Activated T-helper 9 cell treated with anti-CD3 and anti-CD28 coated beads, Interleukin-2, amount 50 U/mL, for 16 hours (primary cell): ENCODE measurements at regions not wholly inside any gene's neighbourhood (a gene's known extent, or its start where the extent isn't known, plus 50 kb on each side); places are given as distances from the start of the nearest gene placed in this dataset.

ENCODE experiments used
- DNase-seq: peaks from one replicate; pipeline ENCODE4 v3.0.0-alpha.2; 2020; ENCODE audit warnings: low read depth

DNA sequence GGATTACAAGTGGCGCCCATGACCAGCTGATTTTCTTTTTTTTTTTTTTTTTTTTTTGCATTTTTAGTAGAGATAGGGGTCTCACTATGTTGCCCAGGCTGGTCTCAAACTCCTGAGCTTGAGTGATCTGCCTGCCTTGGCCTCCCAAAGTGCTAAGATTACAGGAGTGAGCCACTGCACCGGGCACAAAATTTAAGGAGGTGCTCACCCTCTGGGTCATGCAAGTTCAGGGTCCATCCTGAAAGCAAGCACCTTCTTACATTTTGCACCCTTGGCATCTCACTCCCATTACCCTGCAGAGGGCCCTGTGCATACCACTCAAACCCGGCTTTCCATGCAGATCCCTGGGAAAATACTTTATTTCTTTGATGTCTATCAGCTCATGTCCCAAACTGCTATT lies 95.6 kb upstream of the ADRA1B start:
- no peak for DNase-seq

DNA sequence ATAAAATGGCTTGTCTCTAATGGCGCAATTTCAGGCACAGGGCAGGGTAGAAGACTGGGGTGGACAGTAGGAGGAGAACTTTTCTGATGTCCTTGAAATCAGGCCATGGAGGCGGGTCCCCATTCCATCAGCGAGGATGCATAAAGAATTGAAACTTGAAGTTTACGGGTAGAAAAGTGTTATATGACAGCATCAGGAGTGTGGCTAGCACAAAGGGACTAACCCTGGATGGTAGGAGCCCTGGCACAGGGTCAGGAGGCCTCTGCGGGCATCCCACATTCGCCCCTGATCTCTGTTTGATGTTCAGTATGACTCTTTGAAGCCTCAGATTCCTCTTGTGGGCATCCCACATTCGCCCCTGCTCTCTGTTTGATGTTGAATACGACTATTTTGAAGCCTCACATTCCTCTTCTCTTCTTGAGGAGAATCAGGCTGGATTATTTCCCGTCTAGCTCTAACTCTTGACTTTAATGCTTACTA lies 94.8 kb upstream of the ADRA1B start:
- DNase-seq: no peak

- no peak for DNase-seq
Measured at GRCh38 chr5:159824188-159825161, 91.8 kb upstream of the ADRA1B start.

DNA sequence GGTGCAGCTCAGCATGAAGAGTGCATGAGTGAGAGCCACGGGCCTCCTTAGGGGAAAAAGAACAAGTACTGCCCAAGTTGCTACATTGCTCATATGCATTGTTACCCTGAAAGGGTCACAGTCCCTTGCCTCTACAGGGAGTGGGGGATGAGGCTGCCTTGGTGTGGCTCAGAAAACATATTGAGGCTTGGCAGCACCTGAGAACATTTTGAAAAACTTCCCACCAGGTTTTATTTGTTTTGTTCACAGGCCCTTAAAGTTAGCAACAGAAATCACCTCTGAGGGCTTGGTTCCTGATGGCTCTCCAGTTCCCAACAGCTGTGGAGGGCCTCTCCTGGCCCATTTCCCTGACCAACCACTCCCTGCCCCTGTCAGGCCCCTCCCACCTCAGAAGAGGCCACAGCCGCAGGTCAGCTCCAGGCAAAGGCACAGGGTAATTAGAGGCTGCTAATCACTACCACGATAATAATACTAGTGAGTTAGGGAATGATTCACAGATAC lies 90.7 kb upstream of the ADRA1B start:
- no peak for DNase-seq

DNA sequence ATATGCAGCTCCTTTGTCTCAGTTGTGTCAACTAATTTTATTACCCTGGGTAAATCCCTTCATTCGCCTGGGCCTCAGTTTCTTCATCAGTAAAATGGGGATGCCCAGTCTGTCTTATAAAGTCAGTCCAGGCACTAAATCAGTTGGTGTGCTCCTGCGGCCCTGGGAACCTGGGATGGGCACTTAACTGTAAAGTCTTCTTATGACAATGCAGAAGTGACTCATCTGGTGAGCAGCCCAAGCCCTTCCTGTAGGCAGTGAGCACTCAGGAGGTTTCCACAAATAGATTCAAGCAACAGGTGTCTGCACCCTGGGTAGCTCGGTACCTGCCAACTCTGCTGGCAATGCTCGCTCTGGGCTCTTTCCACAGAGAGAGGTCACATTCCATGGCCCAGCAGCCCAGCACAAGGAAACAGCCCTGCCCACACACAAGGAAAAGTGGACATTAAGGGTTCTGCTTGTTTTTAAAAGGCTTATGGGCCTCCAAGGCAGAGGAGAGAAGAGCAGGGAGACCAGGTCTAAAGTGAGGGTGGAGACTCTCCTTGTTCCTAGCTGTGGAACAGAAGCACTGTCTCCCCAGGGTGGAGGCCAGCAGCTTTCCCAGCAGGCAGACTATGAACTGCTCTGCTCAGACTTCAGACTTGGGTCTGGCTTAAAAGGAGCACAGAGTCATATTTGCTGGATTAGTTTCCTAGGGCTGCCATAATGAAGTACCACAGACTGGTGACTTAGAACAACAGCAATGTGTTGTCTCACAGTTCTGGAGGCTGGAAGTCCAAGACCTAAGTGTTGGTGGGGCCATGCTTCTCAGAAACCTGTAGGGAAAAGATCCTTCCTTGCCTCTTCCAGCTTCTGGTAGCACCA lies 89.7 kb upstream of the ADRA1B start:
- no peak for DNase-seq

DNA sequence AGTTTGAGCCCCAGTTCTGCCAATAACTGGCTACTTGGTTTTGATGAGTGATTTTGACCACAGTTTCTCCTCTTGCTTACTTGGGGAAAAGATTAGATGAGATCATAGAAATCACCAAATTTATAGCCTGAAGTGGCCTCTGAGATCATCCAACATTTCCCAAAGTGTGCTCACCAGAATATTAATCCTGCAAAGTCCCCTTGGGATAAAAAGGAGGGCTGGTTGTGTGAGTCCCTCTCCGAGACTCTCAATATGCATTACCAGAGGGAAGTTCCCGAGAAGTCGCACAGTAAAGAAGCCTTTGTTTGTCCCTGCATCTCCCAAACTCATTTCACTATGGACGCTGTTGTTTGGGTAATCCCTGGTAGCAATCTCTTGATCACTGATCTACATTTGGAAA lies 88.4 kb upstream of the ADRA1B start:
- no peak for DNase-seq

- DNase-seq: no peak
Measured at GRCh38 chr5:159832073-159832472, 84.2 kb upstream of the ADRA1B start.

DNA sequence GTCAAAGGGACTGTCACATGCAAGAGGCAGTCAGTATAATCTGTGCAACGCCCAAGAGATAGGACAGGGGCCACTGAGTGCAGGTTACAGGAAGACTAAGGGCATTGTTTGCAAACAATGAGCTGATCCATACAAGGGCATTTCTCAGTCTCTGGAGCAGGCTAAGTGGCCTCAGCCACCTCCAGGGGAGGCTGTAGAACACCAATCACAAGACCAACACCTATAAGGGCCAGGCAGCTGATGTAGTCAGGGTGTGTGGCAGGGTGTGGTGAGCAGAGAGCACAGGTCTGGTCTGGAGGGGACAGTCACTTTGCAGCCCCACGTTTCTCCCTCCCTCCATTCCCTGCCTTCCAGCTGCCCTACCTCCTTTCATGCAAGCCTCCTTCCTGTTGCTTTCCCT lies 83.2 kb upstream of the ADRA1B start:
- DNase-seq: no peak

- no peak for DNase-seq
Measured at GRCh38 chr5:159833846-159834245, 82.4 kb upstream of the ADRA1B start.

GRCh38 chr5:159835548-159835947 lies 80.7 kb upstream of the ADRA1B start:
- DNase-seq: no peak

DNA sequence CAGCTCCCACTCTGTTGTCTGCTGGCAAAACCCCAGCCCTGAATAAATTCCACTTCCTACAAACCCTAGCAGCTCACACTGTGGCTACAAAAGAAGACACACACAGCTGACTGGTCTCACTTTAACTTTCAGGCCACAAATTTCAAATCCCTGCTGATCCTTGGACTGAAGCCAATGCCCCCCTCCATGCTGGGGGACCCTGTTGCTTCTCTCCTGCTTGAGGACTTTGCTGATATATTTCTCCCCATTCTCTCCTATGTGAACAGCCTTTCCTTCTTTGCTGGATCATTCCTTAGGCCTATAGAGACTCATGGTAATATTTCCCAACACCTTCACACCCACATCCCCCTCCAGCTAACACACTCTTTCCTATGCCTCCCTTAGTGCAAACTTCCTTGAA lies 79.6 kb upstream of the ADRA1B start:
- no peak for DNase-seq

GRCh38 chr5:159837860-159838259 lies 78.4 kb upstream of the ADRA1B start:
- no peak for DNase-seq

DNA sequence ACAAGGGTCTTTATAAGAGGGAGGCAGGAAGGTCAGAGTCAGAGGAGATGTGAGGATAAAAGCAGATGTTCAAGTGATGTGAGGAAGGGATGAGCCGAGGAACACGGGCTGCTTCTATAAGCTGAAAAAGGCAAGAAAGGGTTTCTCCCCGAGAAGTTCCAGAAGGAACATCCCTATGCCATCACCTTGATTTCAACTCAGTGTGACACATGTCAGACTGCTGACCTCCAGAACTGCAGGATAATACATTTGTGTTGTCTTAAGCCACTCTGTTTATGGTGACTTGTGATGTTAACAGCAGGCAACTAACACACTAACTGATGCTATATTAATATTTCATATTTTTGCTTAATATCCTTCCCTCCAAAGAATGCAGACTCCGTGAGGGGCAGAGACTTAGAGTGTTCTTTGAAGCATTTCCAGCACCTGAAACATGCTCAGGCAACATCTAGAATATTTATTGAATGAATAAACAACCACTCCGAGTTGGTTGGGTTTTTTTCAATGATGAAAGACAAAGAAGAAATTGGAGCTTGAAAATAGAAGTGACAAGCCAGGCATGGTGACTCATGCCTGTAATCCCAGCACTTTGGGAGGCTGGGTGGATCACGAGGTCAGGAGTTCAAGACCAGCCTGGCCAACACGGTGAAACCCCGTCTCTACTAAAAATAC lies 77.6 kb upstream of the ADRA1B start:
- no peak for DNase-seq

- no peak for DNase-seq
Measured at GRCh38 chr5:159844267-159845121, 71.8 kb upstream of the ADRA1B start.

DNA sequence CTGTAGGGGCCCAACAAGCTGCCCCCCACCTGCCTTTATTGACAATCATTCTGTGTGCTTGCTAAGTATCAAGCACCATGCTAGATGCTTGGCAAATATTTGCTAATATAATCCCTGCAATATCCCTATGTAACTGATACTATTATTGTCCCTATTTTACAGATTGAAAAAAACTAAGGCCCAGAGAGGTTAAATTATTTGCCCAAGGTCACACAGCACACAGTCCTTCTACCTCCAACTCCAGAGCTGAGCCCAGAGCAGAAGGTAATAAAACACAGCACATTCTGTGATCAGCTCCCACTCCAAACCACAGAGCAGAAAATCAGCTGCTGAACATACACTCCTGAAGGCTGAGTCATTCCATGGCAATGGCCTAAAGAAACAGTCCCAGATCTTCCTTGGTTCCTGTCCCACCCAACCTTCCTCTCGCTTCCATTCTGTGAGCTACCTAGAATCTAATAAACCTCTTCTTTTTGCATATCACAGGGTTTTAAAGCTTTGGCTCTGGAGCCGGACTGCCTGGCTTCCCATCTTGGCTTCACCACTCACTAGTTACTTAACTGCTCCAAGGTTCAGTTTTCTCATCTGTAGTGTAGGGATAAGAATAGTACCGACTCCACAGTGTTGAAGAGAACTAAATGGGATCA lies 66.7 kb upstream of the ADRA1B start:
- DNase-seq: no peak

- DNase-seq: no peak
Measured at GRCh38 chr5:159850160-159850559, 66.1 kb upstream of the ADRA1B start.

- DNase-seq: no peak
Measured at GRCh38 chr5:159851053-159851452, 65.2 kb upstream of the ADRA1B start.

DNA sequence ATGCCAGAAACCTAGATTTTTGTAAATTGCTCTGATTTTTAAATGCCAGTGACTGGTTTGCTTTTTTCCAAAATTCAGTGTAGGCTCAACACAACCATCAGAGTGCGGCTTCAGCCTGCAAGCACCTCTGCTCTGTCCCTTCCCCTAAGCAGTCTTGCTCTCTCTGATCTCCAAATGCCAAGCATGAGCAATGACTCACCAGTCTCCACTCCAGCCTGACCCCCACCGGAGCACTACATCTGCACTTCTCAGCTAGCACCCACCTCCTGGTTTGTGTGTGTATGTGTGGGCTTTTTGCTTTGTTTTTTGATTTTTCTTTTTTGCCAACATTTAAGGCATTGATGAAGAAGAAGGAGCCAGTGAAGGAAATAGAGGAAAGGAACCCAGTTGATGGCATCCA lies 61.4 kb upstream of the ADRA1B start:
- no peak for DNase-seq

GRCh38 chr5:159855476-159856191 lies 60.6 kb upstream of the ADRA1B start:
- no peak for DNase-seq

DNA sequence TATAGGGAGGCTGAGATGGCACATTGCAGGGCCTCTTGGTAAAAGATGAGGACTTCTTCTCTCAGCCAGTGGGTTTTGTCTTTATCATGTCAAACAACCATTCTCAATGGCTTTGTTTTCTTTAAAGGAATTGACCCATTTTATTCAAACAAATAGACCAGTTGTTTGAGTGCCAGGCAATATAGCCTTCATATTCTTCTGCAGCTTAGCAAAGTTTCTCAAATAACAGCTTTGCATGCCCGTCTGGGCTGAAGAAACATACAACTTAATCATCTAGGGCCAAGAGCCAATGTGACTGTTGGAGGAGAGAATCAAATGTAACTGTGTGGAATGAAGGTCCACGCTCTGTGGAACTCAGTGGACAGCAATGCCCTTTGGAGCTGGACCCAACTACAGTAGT lies 57.4 kb upstream of the ADRA1B start:
- DNase-seq: no peak
